IMR-90 (cell line): ENCODE measurements at regions not wholly inside any gene's neighbourhood (a gene's known extent, or its start where the extent isn't known, plus 50 kb on each side); places are given as distances from the start of the nearest gene placed in this dataset.
A peak's percentile ranks its signal among the peaks of the same experiment; 100 is the strongest.

Source experiments
- ATAC-seq: fragments of 200-7000 bp; cut with Tn5 transposase; 2 replicates; pipeline ENCODE4 v1.9.1; 2020; ENCODE audit warnings: low read depth, mild to moderate bottlenecking, moderate library complexity
- BruUV-seq: library from RNA; stranded (reverse); fragments of 400-500 nt; replicated peaks from 2 replicates; lab custom pipeline; 2021; lab: Mats Ljungman, UMichigan
- CTCF ChIA-PET: fragments of 300-600 bp; formaldehyde crosslinking; extraction: SDS; loops from one replicate; lab custom pipeline; 2021; ENCODE audit warnings: antibody characterized with exemption; lab: Yijun Ruan, JAX
- POLR2A ChIA-PET: fragments of 300-600 bp; sonication (Branson Sonifier 250); formaldehyde crosslinking; loops from one replicate; lab custom pipeline; 2022; ENCODE audit warnings: antibody characterized with exemption; ENCODE audit not compliant: unreplicated experiment; lab: Charles Lee
- DNase-seq: peaks from one replicate; pipeline ENCODE4 v3.0.0; 2013
- H2AFZ ChIP-seq: replicated peaks from 2 replicates; pipeline ENCODE3; 2013; ENCODE audit warnings: low read length, mild to moderate bottlenecking; ENCODE audit not compliant: poor library complexity
- H2AK5ac ChIP-seq: 2 replicates; pipeline ENCODE4 v1.6.1; 2013; ENCODE audit warnings: low read depth, low read length, inconsistent platforms
- H2AK9ac ChIP-seq: replicated peaks from 2 replicates; pipeline ENCODE3; 2013; ENCODE audit warnings: mild to moderate bottlenecking, low read depth, low read length, moderate library complexity; ENCODE audit not compliant: poor library complexity
- H2BK120ac ChIP-seq: 2 replicates; pipeline ENCODE4 v1.6.1; 2013; ENCODE audit warnings: low read depth, low read length, inconsistent platforms
- H2BK15ac ChIP-seq: 3 replicates; pipeline ENCODE4 v1.6.1; 2013; ENCODE audit warnings: low read depth, low read length, inconsistent platforms
- H2BK20ac ChIP-seq: 2 replicates; pipeline ENCODE4 v1.6.1; 2013; ENCODE audit warnings: low read depth, mild to moderate bottlenecking, inconsistent platforms, low read length, moderate library complexity
- H2BK5ac ChIP-seq: 2 replicates; pipeline ENCODE4 v1.6.1; 2013; ENCODE audit warnings: mild to moderate bottlenecking, low read depth, low read length, inconsistent platforms; ENCODE audit not compliant: poor library complexity, severe bottlenecking
- H3K14ac ChIP-seq: replicated peaks from 2 replicates; pipeline ENCODE4 v1.6.1; 2013; ENCODE audit warnings: low read depth, low read length, inconsistent platforms
- H3K18ac ChIP-seq: 2 replicates; pipeline ENCODE4 v1.6.1; 2013; ENCODE audit warnings: low read depth, low read length, control low read depth
- H3K23ac ChIP-seq: 2 replicates; pipeline ENCODE4 v1.6.1; 2013; ENCODE audit warnings: low read depth, low read length, inconsistent platforms
- H3K27ac ChIP-seq: 2 replicates; pipeline ENCODE4 v1.5.1; 2013; ENCODE audit warnings: mild to moderate bottlenecking, control low read depth, low read length; ENCODE audit not compliant: insufficient read depth
- H3K27me3 ChIP-seq: 2 replicates; pipeline ENCODE4 v1.6.1; 2013; ENCODE audit warnings: low read length; ENCODE audit not compliant: control insufficient read depth, insufficient read depth
- H3K36me3 ChIP-seq: 2 replicates; pipeline ENCODE4 v1.6.1; 2013; ENCODE audit warnings: low read length, mixed read lengths; ENCODE audit not compliant: control insufficient read depth, insufficient read depth
- H3K4ac ChIP-seq: 2 replicates; pipeline ENCODE4 v1.6.1; 2013; ENCODE audit warnings: low read depth, low read length, inconsistent platforms
- H3K4me1 ChIP-seq: 2 replicates; pipeline ENCODE4 v1.6.1; 2013; ENCODE audit warnings: low read length, mixed read lengths; ENCODE audit not compliant: control insufficient read depth, insufficient read depth
- H3K4me2 ChIP-seq: 2 replicates; pipeline ENCODE4 v1.6.1; 2013; ENCODE audit warnings: low read depth, mild to moderate bottlenecking, control low read depth, low read length, moderate library complexity
- H3K4me3 ChIP-seq: 2 replicates; pipeline ENCODE4 v1.5.1; 2013; ENCODE audit warnings: low read depth, mild to moderate bottlenecking, control low read depth, low read length, moderate library complexity; ENCODE audit not compliant: insufficient read depth
- H3K56ac ChIP-seq: 2 replicates; pipeline ENCODE4 v1.6.1; 2013; ENCODE audit warnings: low read length, inconsistent platforms; ENCODE audit not compliant: insufficient read depth; ENCODE audit errors: extremely low read depth
- H3K79me1 ChIP-seq, 2 experiments: 2 replicates each; pipeline ENCODE4 v1.6.1; 2013; ENCODE audit warnings: low read length in 2 of 2, inconsistent platforms in 1 of 2, low read depth in 1 of 2
- H3K9ac ChIP-seq: 2 replicates; pipeline ENCODE4 v1.6.1; 2013; ENCODE audit warnings: low read depth, low read length, control low read depth
- H3K9me1 ChIP-seq: 2 replicates; pipeline ENCODE4 v1.6.1; 2013; ENCODE audit warnings: low read length, inconsistent platforms; ENCODE audit not compliant: insufficient read depth
- H3K9me3 ChIP-seq: 2 replicates; pipeline ENCODE4 v1.6.1; 2013; ENCODE audit warnings: low read length; ENCODE audit not compliant: control insufficient read depth, insufficient read depth
- H4K20me1 ChIP-seq: 2 replicates; pipeline ENCODE4 v1.6.1; 2013; ENCODE audit warnings: low read length, inconsistent platforms; ENCODE audit not compliant: insufficient read depth
- H4K5ac ChIP-seq: 2 replicates; pipeline ENCODE4 v1.6.1; 2013; ENCODE audit warnings: mild to moderate bottlenecking, low read depth, low read length, control low read depth
- H4K8ac ChIP-seq, 2 experiments: 2 replicates each; pipeline ENCODE4 v1.6.1; 2013; ENCODE audit warnings: low read depth in 2 of 2, low read length in 2 of 2, control low read depth in 1 of 2, inconsistent platforms in 1 of 2
- H4K91ac ChIP-seq: 2 replicates; pipeline ENCODE4 v1.6.1; 2013; ENCODE audit warnings: low read depth, low read length, inconsistent platforms; ENCODE audit not compliant: insufficient read depth
- CEBPB ChIP-seq: IDR thresholded peaks from 2 replicates; pipeline ENCODE4 v1.6.1; 2012; ENCODE audit warnings: low read depth, low read length, improper control_type of control experiment
- WGBS, 2 experiments: methylation state at CpG; one replicate each; pipeline versions ENCODE4 v1.1.5 to v1.1.7; 2013; ENCODE audit warnings: missing lambda C conversion rate in 2 of 2; ENCODE audit not compliant: insufficient read length in 1 of 2; ENCODE audit errors: extremely low coverage in 2 of 2; 5-methylcytosine and 5-hydroxymethylcytosine counted together
- dilution Hi-C: fragments of 300-500 bp; cut with HindIII; formaldehyde crosslinking; loops from one replicate; pipeline ENCODE4 v1.14.3; 2018; ENCODE audit warnings: low sequenced_read_pairs; ENCODE audit not compliant: unreplicated experiment
- in situ Hi-C: fragments of 300-500 bp; cut with MboI; formaldehyde crosslinking; loops from 3 replicates; pipeline ENCODE4 v1.14.3; 2019; ENCODE audit warnings: low sequenced_read_pairs, inconsistent platforms, mixed read lengths
- intact Hi-C: fragments of 100-400 bp; cut with micrococcal nuclease; formaldehyde crosslinking; loops from 2 replicates; pipeline ENCODE4 v1.10.0; 2022
- TF ChIP-seq, protein P1 (sequence below): fragments of 150-350 bp; IDR thresholded peaks from 2 replicates; pipeline ENCODE4 v1.6.1; 2017; ENCODE audit warnings: mild to moderate bottlenecking, antibody characterized with exemption, low read length, low read depth

- H3K4ac ChIP-seq: no peak overlapping the region
- in situ Hi-C loops (no loop called here), intact Hi-C loops (no loop called here), dilution Hi-C loops (no loop called here)
- H2AK5ac ChIP-seq: no peak overlapping the region
- DNase-seq: no peak
- no peak overlapping the region for H4K91ac ChIP-seq
- no peaks in the 10 kb centered on the region for H3K9me1 ChIP-seq
- BruUV-seq: no TSS peak
- no peak overlapping the region for H2BK15ac ChIP-seq
- no peak overlapping the region for H3K4me2 ChIP-seq
- no peak overlapping the region for H3K14ac ChIP-seq
- TF ChIP-seq CEBPB: peak; percentile 12; the same call in 1 of the 2 replicates
- TF ChIP-seq, protein P1, sequence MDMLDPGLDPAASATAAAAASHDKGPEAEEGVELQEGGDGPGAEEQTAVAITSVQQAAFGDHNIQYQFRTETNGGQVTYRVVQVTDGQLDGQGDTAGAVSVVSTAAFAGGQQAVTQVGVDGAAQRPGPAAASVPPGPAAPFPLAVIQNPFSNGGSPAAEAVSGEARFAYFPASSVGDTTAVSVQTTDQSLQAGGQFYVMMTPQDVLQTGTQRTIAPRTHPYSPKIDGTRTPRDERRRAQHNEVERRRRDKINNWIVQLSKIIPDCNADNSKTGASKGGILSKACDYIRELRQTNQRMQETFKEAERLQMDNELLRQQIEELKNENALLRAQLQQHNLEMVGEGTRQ: no peak
- no CpG with 5 or more reads among the region's 2 CpGs for WGBS, 2 experiments
- H4K5ac ChIP-seq: no peak overlapping the region
- peaks cover 2% of the 10 kb centered on the region; the same call in 1 of the 2 replicates for H3K9me3 ChIP-seq
- no peaks in the 10 kb centered on the region for H4K20me1 ChIP-seq
- no peak overlapping the region for H3K18ac ChIP-seq
- no peak overlapping the region for H3K4me3 ChIP-seq
- no peak overlapping the region for H3K27ac ChIP-seq
- H3K36me3 ChIP-seq: no peaks in the 10 kb centered on the region
- H2BK5ac ChIP-seq: no peak overlapping the region
- no peak overlapping the region for H4K8ac ChIP-seq
- ChIA-PET POLR2A (no interaction called here), CTCF (interaction anchor here (0.7 kb wide), 1 partner anchor 55 kb away, joined by 3 read pairs; no protein-coding TSS in a partner anchor)
- H3K27me3 ChIP-seq: no peaks in the 10 kb centered on the region
- no peak overlapping the region for H2BK20ac ChIP-seq
- no peak overlapping the region for H3K9ac ChIP-seq
- H2BK120ac ChIP-seq: no peak overlapping the region
- no peak overlapping the region for H3K56ac ChIP-seq
- H2AFZ ChIP-seq: no peak overlapping the region
- ATAC-seq: no peak
- no peaks in the 10 kb centered on the region for H3K79me1 ChIP-seq
- peaks cover 2% of the 10 kb centered on the region; the same call in 1 of the 2 replicates for H3K4me1 ChIP-seq
- no peak overlapping the region for H3K23ac ChIP-seq
- H2AK9ac ChIP-seq: no peak overlapping the region
These were observed 78.7 kb upstream of the RUNX1 start for GRCh38 chr21:35127851-35128250.
